Body of pancreas (tissue), 4 donors: ENCODE measurements at regions not wholly inside any gene's neighbourhood (a gene's known extent, or its start where the extent isn't known, plus 50 kb on each side); places are given as distances from the start of the nearest gene placed in this dataset.

Source experiments
- ATAC-seq: fragments of 150-250 bp; one replicate; pipeline ENCODE4 v1.9.1; 2016
- DNase-seq, 4 donors: peaks; one replicate each; pipeline ENCODE4 v3.0.0-alpha.2; 2019
- H3K27ac ChIP-seq, 4 donors: fragments of 200-600 bp; sonication (generic); 1 replicate in 3 of 4; 2 replicates in 1 of 4; pipeline versions ENCODE4 v1.5.1 to v1.6.1; 2016 to 2019; ENCODE audit warnings: mild to moderate bottlenecking in 1 of 4, mixed read lengths in 1 of 4, moderate library complexity in 1 of 4
- H3K27me3 ChIP-seq, 2 donors: fragments of 200-600 bp; sonication (generic); one replicate each; pipeline ENCODE4 v1.6.0; 2016; ENCODE audit warnings: mild to moderate bottlenecking in 1 of 2
- H3K36me3 ChIP-seq, 2 donors: fragments of 200-600 bp; sonication (generic); replicated peaks in 1 of 2; 2 replicates each; pipeline ENCODE4 v1.5.1; 2016; ENCODE audit warnings: low read depth in 2 of 2; ENCODE audit not compliant: insufficient read depth in 1 of 2
- H3K4me1 ChIP-seq: fragments of 200-600 bp; sonication (generic); one replicate; pipeline ENCODE4 v1.6.0; 2016
- H3K4me3 ChIP-seq, 2 donors: fragments of 200-600 bp; sonication (generic); 1 replicate in 1 of 2; 2 replicates in 1 of 2; pipeline ENCODE4 v1.5.1; 2016 to 2019
- H3K9me3 ChIP-seq, 3 donors: fragments of 200-600 bp; sonication (generic); 1 replicate in 2 of 3; 2 replicates in 1 of 3; pipeline ENCODE4 v1.5.1; 2016
- CTCF ChIP-seq, 7 experiments: fragments of 450-650 bp in 4 of 7; fragments of 200-600 bp in 3 of 7; sonication (generic) in 3 of 7; IDR thresholded peaks; one replicate each; pipeline ENCODE4 v1.5.1; 2016 to 2019; ENCODE audit warnings: antibody characterized with exemption in 7 of 7
- POLR2A ChIP-seq, 3 donors: fragments of 450-650 bp; IDR thresholded peaks; one replicate each; pipeline ENCODE4 v1.6.1; 2016; ENCODE audit warnings: antibody characterized with exemption in 3 of 3, mild to moderate bottlenecking in 2 of 3
- WGBS, 2 donors: methylation state at CpG; one replicate each; pipeline ENCODE4 v1.1.5; 2017; 5-methylcytosine and 5-hydroxymethylcytosine counted together
- intact Hi-C: fragments of 100-400 bp; cut with DNase I; formaldehyde crosslinking; loops from one replicate; pipeline ENCODE4 v1.15.1; 2023

- no peak for DNase-seq
- WGBS, 2 donors: 28 to 54% methylated on average over 2 of the region's 2 CpGs
- Histone ChIP-seq H3K27me3 (no peaks in the 10 kb centered on the region), H3K9me3 (no peaks in the 10 kb centered on the region), H3K27ac (no peak overlapping the region), H3K4me3 (no peak overlapping the region), H3K4me1 (no peaks in the 10 kb centered on the region), H3K36me3 (no peaks in the 10 kb centered on the region)
- ATAC-seq: no peak
- no peak for TF ChIP-seq CTCF (IDR thresholded peaks at IDR 0.05)
- TF ChIP-seq POLR2A (IDR thresholded peaks at IDR 0.05): no peak
- intact Hi-C loops: no loop called here
Measured at GRCh38 chr13:85619321-85619720, 179.9 kb downstream of the SLITRK6 start.

- no peak for TF ChIP-seq POLR2A (IDR thresholded peaks at IDR 0.05)
- TF ChIP-seq CTCF (IDR thresholded peaks at IDR 0.05): no peak
- ATAC-seq (no peak), DNase-seq (no peak)
- 54 to 55% methylated on average over 5 of the region's 5 CpGs for WGBS, 2 donors
- no peaks in the 10 kb centered on the region for H3K9me3 ChIP-seq
- no peaks in the 10 kb centered on the region for H3K4me1 ChIP-seq
- no peaks in the 10 kb centered on the region for H3K36me3 ChIP-seq
- H3K27ac ChIP-seq: no peak overlapping the region
- intact Hi-C loops: no loop called here
- H3K4me3 ChIP-seq: no peak overlapping the region
- H3K27me3 ChIP-seq: no peaks in the 10 kb centered on the region
Measured at GRCh38 chr13:85618521-85618920, 180.7 kb downstream of the SLITRK6 start.

- DNase-seq (no peak), ATAC-seq (no peak)
- no peaks in the 10 kb centered on the region for H3K36me3 ChIP-seq
- intact Hi-C loops: no loop called here
- no peak overlapping the region for H3K27ac ChIP-seq
- H3K4me1 ChIP-seq: no peaks in the 10 kb centered on the region
- H3K9me3 ChIP-seq: no peaks in the 10 kb centered on the region
- 68 to 77% methylated on average over 2 of the region's 2 CpGs for WGBS, 2 donors
- H3K27me3 ChIP-seq: no peaks in the 10 kb centered on the region
- H3K4me3 ChIP-seq: no peak overlapping the region
- TF ChIP-seq POLR2A (IDR thresholded peaks at IDR 0.05) (no peak), CTCF (IDR thresholded peaks at IDR 0.05) (no peak)
Measured at GRCh38 chr13:85616275-85616674, 182.9 kb downstream of the SLITRK6 start.

GRCh38 chr13:85615031-85615430 lies 184.2 kb downstream of the SLITRK6 start:
- Histone ChIP-seq H3K27me3 (no peaks in the 10 kb centered on the region), H3K4me1 (no peaks in the 10 kb centered on the region), H3K36me3 (no peaks in the 10 kb centered on the region), H3K27ac (no peak overlapping the region), H3K9me3 (no peaks in the 10 kb centered on the region), H3K4me3 (no peak overlapping the region)
- intact Hi-C loops: no loop called here
- DNase-seq (no peak), ATAC-seq (no peak)
- no peak for TF ChIP-seq CTCF (IDR thresholded peaks at IDR 0.05)
- 39 to 48% methylated on average over 2 of the region's 2 CpGs for WGBS, 2 donors

- Histone ChIP-seq H3K27me3 (no peaks in the 10 kb centered on the region), H3K36me3 (no peaks in the 10 kb centered on the region), H3K4me3 (no peak overlapping the region), H3K9me3 (no peaks in the 10 kb centered on the region), H3K4me1 (no peaks in the 10 kb centered on the region), H3K27ac (no peak overlapping the region)
- ATAC-seq (no peak), DNase-seq (no peak)
- TF ChIP-seq CTCF (IDR thresholded peaks at IDR 0.05) (no peak), POLR2A (IDR thresholded peaks at IDR 0.05) (no peak)
- WGBS, 2 donors: 48 to 49% methylated on average over 2 of the region's 2 CpGs
- intact Hi-C loops: no loop called here
Measured at GRCh38 chr13:85610024-85610423, 189.2 kb downstream of the SLITRK6 start.
